T-helper 1 cell treated with Interleukin-12 subunit alpha and Interleukin-12 subunit beta and Interleukin-4 antibody, amounts not matched to agents 30 μg/mL and 1 μg/mL, for 36 hours (primary cell): ENCODE measurements at regions not wholly inside any gene's neighbourhood (a gene's known extent, or its start where the extent isn't known, plus 50 kb on each side); places are given as distances from the start of the nearest gene placed in this dataset.

Source experiments
- H3K27ac Mint-ChIP-seq: one replicate; pipeline ENCODE4 v1.8.0; 2021; ENCODE audit warnings: mild to moderate bottlenecking, mixed read lengths
- H3K27me3 Mint-ChIP-seq: one replicate; pipeline ENCODE4 v1.8.0; 2021; ENCODE audit warnings: low read depth, mixed read lengths
- H3K36me3 Mint-ChIP-seq: one replicate; pipeline ENCODE4 v1.8.0; 2021; ENCODE audit warnings: low read depth, mixed read lengths
- H3K4me1 Mint-ChIP-seq: one replicate; pipeline ENCODE4 v1.8.0; 2021; ENCODE audit warnings: low read depth, mixed read lengths
- H3K4me3 Mint-ChIP-seq: one replicate; pipeline ENCODE4 v1.8.0; 2021; ENCODE audit warnings: mild to moderate bottlenecking, moderate library complexity, mixed read lengths
- H3K9me3 Mint-ChIP-seq: one replicate; pipeline ENCODE4 v1.8.0; 2021; ENCODE audit warnings: mixed read lengths

GRCh38 chr12:86550218-86551145 lies 294.3 kb upstream of the MGAT4C start:
- H3K27me3 Mint-ChIP-seq = no peaks in the 10 kb centered on the region
- H3K27ac Mint-ChIP-seq = no peak overlapping the region
- H3K4me3 Mint-ChIP-seq = no peak overlapping the region
- H3K4me1 Mint-ChIP-seq = no peaks in the 10 kb centered on the region
- no peaks in the 10 kb centered on the region for H3K36me3 Mint-ChIP-seq
- H3K9me3 Mint-ChIP-seq = no peaks in the 10 kb centered on the region

- no peaks in the 10 kb centered on the region for H3K36me3 Mint-ChIP-seq
- no peaks in the 10 kb centered on the region for H3K27me3 Mint-ChIP-seq
- H3K9me3 Mint-ChIP-seq = no peaks in the 10 kb centered on the region
- no peak overlapping the region for H3K4me3 Mint-ChIP-seq
- H3K27ac Mint-ChIP-seq = no peak overlapping the region
- H3K4me1 Mint-ChIP-seq = no peaks in the 10 kb centered on the region
These were observed 287.5 kb upstream of the MGAT4C start for GRCh38 chr12:86543716-86544115.

- Mint-ChIP-seq H3K4me3 (no peak overlapping the region), H3K9me3 (peaks cover 4% of the 10 kb centered on the region), H3K4me1 (no peaks in the 10 kb centered on the region), H3K27ac (no peak overlapping the region), H3K27me3 (no peaks in the 10 kb centered on the region), H3K36me3 (no peaks in the 10 kb centered on the region)
These were observed 274.9 kb upstream of the MGAT4C start for GRCh38 chr12:86530996-86531655.

- Mint-ChIP-seq H3K9me3 (peaks cover 30% of the 10 kb centered on the region), H3K27me3 (no peaks in the 10 kb centered on the region), H3K36me3 (no peaks in the 10 kb centered on the region), H3K27ac (no peak overlapping the region), H3K4me1 (no peaks in the 10 kb centered on the region), H3K4me3 (no peak overlapping the region)
These were observed 269.9 kb upstream of the MGAT4C start for GRCh38 chr12:86526060-86526595.

GRCh38 chr12:86523844-86524243 lies 267.7 kb upstream of the MGAT4C start:
- H3K27me3 Mint-ChIP-seq = no peaks in the 10 kb centered on the region
- H3K9me3 Mint-ChIP-seq = peaks cover 30% of the 10 kb centered on the region
- no peak overlapping the region for H3K27ac Mint-ChIP-seq
- no peaks in the 10 kb centered on the region for H3K36me3 Mint-ChIP-seq
- no peaks in the 10 kb centered on the region for H3K4me1 Mint-ChIP-seq
- H3K4me3 Mint-ChIP-seq = no peak overlapping the region

GRCh38 chr12:86521870-86522269 lies 265.7 kb upstream of the MGAT4C start:
- peaks cover 26% of the 10 kb centered on the region for H3K9me3 Mint-ChIP-seq
- H3K27me3 Mint-ChIP-seq = no peaks in the 10 kb centered on the region
- H3K4me3 Mint-ChIP-seq = no peak overlapping the region
- no peak overlapping the region for H3K27ac Mint-ChIP-seq
- no peaks in the 10 kb centered on the region for H3K36me3 Mint-ChIP-seq
- no peaks in the 10 kb centered on the region for H3K4me1 Mint-ChIP-seq

- Mint-ChIP-seq H3K9me3 (peaks cover 10% of the 10 kb centered on the region), H3K4me3 (no peak overlapping the region), H3K4me1 (no peaks in the 10 kb centered on the region), H3K27ac (no peak overlapping the region), H3K27me3 (no peaks in the 10 kb centered on the region), H3K36me3 (no peaks in the 10 kb centered on the region)
These were observed 257.0 kb upstream of the MGAT4C start for GRCh38 chr12:86513226-86513625.

- Mint-ChIP-seq H3K9me3 (no peaks in the 10 kb centered on the region), H3K36me3 (no peaks in the 10 kb centered on the region), H3K4me1 (no peaks in the 10 kb centered on the region), H3K4me3 (no peak overlapping the region), H3K27ac (no peak overlapping the region), H3K27me3 (no peaks in the 10 kb centered on the region)
These were observed 240.4 kb upstream of the MGAT4C start for GRCh38 chr12:86496595-86496994.

GRCh38 chr12:86484473-86484872 lies 228.3 kb upstream of the MGAT4C start:
- H3K4me1 Mint-ChIP-seq = no peaks in the 10 kb centered on the region
- H3K27ac Mint-ChIP-seq = no peak overlapping the region
- no peak overlapping the region for H3K4me3 Mint-ChIP-seq
- H3K27me3 Mint-ChIP-seq = no peaks in the 10 kb centered on the region
- H3K9me3 Mint-ChIP-seq = peaks cover 4% of the 10 kb centered on the region
- H3K36me3 Mint-ChIP-seq = no peaks in the 10 kb centered on the region

GRCh38 chr12:86473231-86473630 lies 217.0 kb upstream of the MGAT4C start:
- peaks cover 15% of the 10 kb centered on the region for H3K9me3 Mint-ChIP-seq
- no peak overlapping the region for H3K27ac Mint-ChIP-seq
- H3K4me1 Mint-ChIP-seq = no peaks in the 10 kb centered on the region
- H3K4me3 Mint-ChIP-seq = no peak overlapping the region
- no peaks in the 10 kb centered on the region for H3K36me3 Mint-ChIP-seq
- H3K27me3 Mint-ChIP-seq = no peaks in the 10 kb centered on the region

- H3K9me3 Mint-ChIP-seq = no peaks in the 10 kb centered on the region
- H3K27ac Mint-ChIP-seq = no peak overlapping the region
- no peaks in the 10 kb centered on the region for H3K4me1 Mint-ChIP-seq
These were observed 200.6 kb upstream of the MGAT4C start for GRCh38 chr12:86456776-86457175.

GRCh38 chr12:86456241-86456640 lies 200.1 kb upstream of the MGAT4C start:
- Mint-ChIP-seq H3K9me3 (no peaks in the 10 kb centered on the region), H3K27me3 (no peaks in the 10 kb centered on the region), H3K27ac (no peak overlapping the region), H3K4me1 (no peaks in the 10 kb centered on the region), H3K4me3 (no peak overlapping the region), H3K36me3 (no peaks in the 10 kb centered on the region)

More at GRCh38 chr12:86456776-86457175, 200.6 kb upstream of the MGAT4C start:
- Mint-ChIP-seq H3K4me3 (no peak overlapping the region), H3K27me3 (no peaks in the 10 kb centered on the region), H3K36me3 (no peaks in the 10 kb centered on the region)

GRCh38 chr12:86445356-86445755 lies 189.2 kb upstream of the MGAT4C start:
- peaks cover 6% of the 10 kb centered on the region for H3K9me3 Mint-ChIP-seq
- no peaks in the 10 kb centered on the region for H3K4me1 Mint-ChIP-seq
- H3K27me3 Mint-ChIP-seq = no peaks in the 10 kb centered on the region
- no peak overlapping the region for H3K4me3 Mint-ChIP-seq
- H3K27ac Mint-ChIP-seq = no peak overlapping the region
- no peaks in the 10 kb centered on the region for H3K36me3 Mint-ChIP-seq

- Mint-ChIP-seq H3K9me3 (peaks cover 18% of the 10 kb centered on the region), H3K4me1 (no peaks in the 10 kb centered on the region), H3K27me3 (no peaks in the 10 kb centered on the region), H3K36me3 (no peaks in the 10 kb centered on the region), H3K27ac (no peak overlapping the region), H3K4me3 (no peak overlapping the region)
These were observed 178.9 kb upstream of the MGAT4C start for GRCh38 chr12:86435053-86435452.

GRCh38 chr12:86429824-86430223 lies 173.6 kb upstream of the MGAT4C start:
- H3K36me3 Mint-ChIP-seq = no peaks in the 10 kb centered on the region
- H3K27ac Mint-ChIP-seq = no peak overlapping the region
- H3K9me3 Mint-ChIP-seq = peaks cover 29% of the 10 kb centered on the region
- H3K4me1 Mint-ChIP-seq = no peaks in the 10 kb centered on the region
- no peak overlapping the region for H3K4me3 Mint-ChIP-seq
- no peaks in the 10 kb centered on the region for H3K27me3 Mint-ChIP-seq
